IMR-90 (cell line): ENCODE measurements at regions not wholly inside any gene's neighbourhood (a gene's known extent, or its start where the extent isn't known, plus 50 kb on each side); places are given as distances from the start of the nearest gene placed in this dataset.

Source experiments
- ATAC-seq: fragments of 200-7000 bp; cut with Tn5 transposase; 2 replicates; pipeline ENCODE4 v1.9.1; 2020; ENCODE audit warnings: low read depth, mild to moderate bottlenecking, moderate library complexity
- BruUV-seq: library from RNA; stranded (reverse); fragments of 400-500 nt; replicated peaks from 2 replicates; lab custom pipeline; 2021; lab: Mats Ljungman, UMichigan
- CTCF ChIA-PET: fragments of 300-600 bp; formaldehyde crosslinking; extraction: SDS; loops from one replicate; lab custom pipeline; 2021; ENCODE audit warnings: antibody characterized with exemption; lab: Yijun Ruan, JAX
- POLR2A ChIA-PET: fragments of 300-600 bp; sonication (Branson Sonifier 250); formaldehyde crosslinking; loops from one replicate; lab custom pipeline; 2022; ENCODE audit warnings: antibody characterized with exemption; ENCODE audit not compliant: unreplicated experiment; lab: Charles Lee
- DNase-seq: peaks from one replicate; pipeline ENCODE4 v3.0.0; 2013
- H2AFZ ChIP-seq: replicated peaks from 2 replicates; pipeline ENCODE3; 2013; ENCODE audit warnings: low read length, mild to moderate bottlenecking; ENCODE audit not compliant: poor library complexity
- H2AK5ac ChIP-seq: 2 replicates; pipeline ENCODE4 v1.6.1; 2013; ENCODE audit warnings: low read depth, low read length, inconsistent platforms
- H2AK9ac ChIP-seq: replicated peaks from 2 replicates; pipeline ENCODE3; 2013; ENCODE audit warnings: mild to moderate bottlenecking, low read depth, low read length, moderate library complexity; ENCODE audit not compliant: poor library complexity
- H2BK120ac ChIP-seq: 2 replicates; pipeline ENCODE4 v1.6.1; 2013; ENCODE audit warnings: low read depth, low read length, inconsistent platforms
- H2BK15ac ChIP-seq: 3 replicates; pipeline ENCODE4 v1.6.1; 2013; ENCODE audit warnings: low read depth, low read length, inconsistent platforms
- H2BK20ac ChIP-seq: 2 replicates; pipeline ENCODE4 v1.6.1; 2013; ENCODE audit warnings: low read depth, mild to moderate bottlenecking, inconsistent platforms, low read length, moderate library complexity
- H2BK5ac ChIP-seq: 2 replicates; pipeline ENCODE4 v1.6.1; 2013; ENCODE audit warnings: mild to moderate bottlenecking, low read depth, low read length, inconsistent platforms; ENCODE audit not compliant: poor library complexity, severe bottlenecking
- H3K14ac ChIP-seq: replicated peaks from 2 replicates; pipeline ENCODE4 v1.6.1; 2013; ENCODE audit warnings: low read depth, low read length, inconsistent platforms
- H3K18ac ChIP-seq: 2 replicates; pipeline ENCODE4 v1.6.1; 2013; ENCODE audit warnings: low read depth, low read length, control low read depth
- H3K23ac ChIP-seq: 2 replicates; pipeline ENCODE4 v1.6.1; 2013; ENCODE audit warnings: low read depth, low read length, inconsistent platforms
- H3K27ac ChIP-seq: 2 replicates; pipeline ENCODE4 v1.5.1; 2013; ENCODE audit warnings: mild to moderate bottlenecking, control low read depth, low read length; ENCODE audit not compliant: insufficient read depth
- H3K27me3 ChIP-seq: 2 replicates; pipeline ENCODE4 v1.6.1; 2013; ENCODE audit warnings: low read length; ENCODE audit not compliant: control insufficient read depth, insufficient read depth
- H3K36me3 ChIP-seq: 2 replicates; pipeline ENCODE4 v1.6.1; 2013; ENCODE audit warnings: low read length, mixed read lengths; ENCODE audit not compliant: control insufficient read depth, insufficient read depth
- H3K4ac ChIP-seq: 2 replicates; pipeline ENCODE4 v1.6.1; 2013; ENCODE audit warnings: low read depth, low read length, inconsistent platforms
- H3K4me1 ChIP-seq: 2 replicates; pipeline ENCODE4 v1.6.1; 2013; ENCODE audit warnings: low read length, mixed read lengths; ENCODE audit not compliant: control insufficient read depth, insufficient read depth
- H3K4me2 ChIP-seq: 2 replicates; pipeline ENCODE4 v1.6.1; 2013; ENCODE audit warnings: low read depth, mild to moderate bottlenecking, control low read depth, low read length, moderate library complexity
- H3K4me3 ChIP-seq: 2 replicates; pipeline ENCODE4 v1.5.1; 2013; ENCODE audit warnings: low read depth, mild to moderate bottlenecking, control low read depth, low read length, moderate library complexity; ENCODE audit not compliant: insufficient read depth
- H3K56ac ChIP-seq: 2 replicates; pipeline ENCODE4 v1.6.1; 2013; ENCODE audit warnings: low read length, inconsistent platforms; ENCODE audit not compliant: insufficient read depth; ENCODE audit errors: extremely low read depth
- H3K79me1 ChIP-seq, 2 experiments: 2 replicates each; pipeline ENCODE4 v1.6.1; 2013; ENCODE audit warnings: low read length in 2 of 2, inconsistent platforms in 1 of 2, low read depth in 1 of 2
- H3K9ac ChIP-seq: 2 replicates; pipeline ENCODE4 v1.6.1; 2013; ENCODE audit warnings: low read depth, low read length, control low read depth
- H3K9me1 ChIP-seq: 2 replicates; pipeline ENCODE4 v1.6.1; 2013; ENCODE audit warnings: low read length, inconsistent platforms; ENCODE audit not compliant: insufficient read depth
- H3K9me3 ChIP-seq: 2 replicates; pipeline ENCODE4 v1.6.1; 2013; ENCODE audit warnings: low read length; ENCODE audit not compliant: control insufficient read depth, insufficient read depth
- H4K20me1 ChIP-seq: 2 replicates; pipeline ENCODE4 v1.6.1; 2013; ENCODE audit warnings: low read length, inconsistent platforms; ENCODE audit not compliant: insufficient read depth
- H4K5ac ChIP-seq: 2 replicates; pipeline ENCODE4 v1.6.1; 2013; ENCODE audit warnings: mild to moderate bottlenecking, low read depth, low read length, control low read depth
- H4K8ac ChIP-seq, 2 experiments: 2 replicates each; pipeline ENCODE4 v1.6.1; 2013; ENCODE audit warnings: low read depth in 2 of 2, low read length in 2 of 2, control low read depth in 1 of 2, inconsistent platforms in 1 of 2
- H4K91ac ChIP-seq: 2 replicates; pipeline ENCODE4 v1.6.1; 2013; ENCODE audit warnings: low read depth, low read length, inconsistent platforms; ENCODE audit not compliant: insufficient read depth
- BHLHE40 ChIP-seq: fragments of 150-350 bp; IDR thresholded peaks from 2 replicates; pipeline ENCODE4 v1.6.1; 2016; ENCODE audit warnings: mild to moderate bottlenecking, low read depth, low read length
- CEBPB ChIP-seq: IDR thresholded peaks from 2 replicates; pipeline ENCODE4 v1.6.1; 2012; ENCODE audit warnings: low read depth, low read length, improper control_type of control experiment
- CHD1 ChIP-seq: IDR thresholded peaks from 2 replicates; pipeline ENCODE4 v1.6.1; 2012; ENCODE audit warnings: low read depth, low read length, improper control_type of control experiment
- CTCF ChIP-seq: conservative IDR thresholded peaks from 2 replicates; pipeline ENCODE4 v1.5.1; 2012; ENCODE audit warnings: mild to moderate bottlenecking, low read depth, low read length, improper control_type of control experiment
- FOS ChIP-seq: fragments of 150-350 bp; IDR thresholded peaks from 2 replicates; pipeline ENCODE4 v1.6.1; 2016; ENCODE audit warnings: low read depth, low read length
- MAFK ChIP-seq: IDR thresholded peaks from 2 replicates; pipeline ENCODE4 v1.6.1; 2012; ENCODE audit warnings: low read depth, low read length, improper control_type of control experiment
- MAZ ChIP-seq: IDR thresholded peaks from 2 replicates; pipeline ENCODE4 v1.6.1; 2012; ENCODE audit warnings: low read depth, mild to moderate bottlenecking, low read length, improper control_type of control experiment, moderate library complexity, borderline replicate concordance
- MXI1 ChIP-seq: IDR thresholded peaks from 2 replicates; pipeline ENCODE4 v1.6.1; 2012; ENCODE audit warnings: low read depth, mild to moderate bottlenecking, low read length, moderate library complexity, borderline replicate concordance
- NFE2L2 ChIP-seq: fragments of 150-350 bp; IDR thresholded peaks from 2 replicates; pipeline ENCODE4 v1.6.1; 2016; ENCODE audit warnings: low read depth, mild to moderate bottlenecking, low read length
- POLR2A ChIP-seq: IDR thresholded peaks from 2 replicates; pipeline ENCODE4 v1.6.1; 2012; ENCODE audit warnings: mild to moderate bottlenecking, low read depth, low read length
- RAD21 ChIP-seq: IDR thresholded peaks from 2 replicates; pipeline ENCODE4 v1.6.1; 2012; ENCODE audit warnings: low read length, improper control_type of control experiment
- RCOR1 ChIP-seq: IDR thresholded peaks from 2 replicates; pipeline ENCODE4 v1.6.1; 2012; ENCODE audit warnings: mild to moderate bottlenecking, low read length, improper control_type of control experiment; ENCODE audit not compliant: insufficient replicate concordance
- RFX5 ChIP-seq: IDR thresholded peaks from 2 replicates; pipeline ENCODE4 v1.8.0; 2012; ENCODE audit warnings: low read depth, mild to moderate bottlenecking, low read length, moderate library complexity
- SMC3 ChIP-seq: fragments of 150-350 bp; IDR thresholded peaks from 2 replicates; pipeline ENCODE4 v1.6.1; 2016; ENCODE audit warnings: low read depth, mild to moderate bottlenecking, antibody characterized with exemption, low read length, moderate library complexity
- WGBS, 2 experiments: methylation state at CpG; one replicate each; pipeline versions ENCODE4 v1.1.5 to v1.1.7; 2013; ENCODE audit warnings: missing lambda C conversion rate in 2 of 2; ENCODE audit not compliant: insufficient read length in 1 of 2; ENCODE audit errors: extremely low coverage in 2 of 2; 5-methylcytosine and 5-hydroxymethylcytosine counted together
- dilution Hi-C: fragments of 300-500 bp; cut with HindIII; formaldehyde crosslinking; loops from one replicate; pipeline ENCODE4 v1.14.3; 2018; ENCODE audit warnings: low sequenced_read_pairs; ENCODE audit not compliant: unreplicated experiment
- in situ Hi-C: fragments of 300-500 bp; cut with MboI; formaldehyde crosslinking; loops from 3 replicates; pipeline ENCODE4 v1.14.3; 2019; ENCODE audit warnings: low sequenced_read_pairs, inconsistent platforms, mixed read lengths
- intact Hi-C: fragments of 100-400 bp; cut with micrococcal nuclease; formaldehyde crosslinking; loops from 2 replicates; pipeline ENCODE4 v1.10.0; 2022
- TF ChIP-seq, protein P1 (sequence below): fragments of 150-350 bp; IDR thresholded peaks from 2 replicates; pipeline ENCODE4 v1.6.1; 2017; ENCODE audit warnings: mild to moderate bottlenecking, antibody characterized with exemption, low read length, low read depth
- TF ChIP-seq, protein P2 (sequence below): fragments of 150-350 bp; IDR thresholded peaks from 2 replicates; pipeline ENCODE4 v1.6.1; 2016; ENCODE audit warnings: low read depth, mild to moderate bottlenecking, low read length, moderate library complexity, borderline replicate concordance

GRCh38 chr4:123624959-123625358 lies 228.4 kb downstream of the SPRY1 start:
- Histone ChIP-seq H3K4me2 (no peak overlapping the region), H3K79me1 (no peaks in the 10 kb centered on the region), H3K9me1 (no peaks in the 10 kb centered on the region), H3K14ac (no peak overlapping the region), H2BK20ac (no peak overlapping the region), H2AFZ (no peak overlapping the region), H3K4ac (no peak overlapping the region), H2AK5ac (no peak overlapping the region), H3K4me3 (no peak overlapping the region), H3K9ac (no peak overlapping the region), H4K20me1 (no peaks in the 10 kb centered on the region), H3K4me1 (peaks cover 2% of the 10 kb centered on the region; the same call in 1 of the 2 replicates), H2BK120ac (no peak overlapping the region), H3K27ac (no peak overlapping the region), H2BK5ac (no peak overlapping the region), H2BK15ac (no peak overlapping the region), H3K18ac (no peak overlapping the region), H3K9me3 (no peaks in the 10 kb centered on the region), H3K36me3 (no peaks in the 10 kb centered on the region), H4K91ac (no peak overlapping the region), H3K27me3 (no peaks in the 10 kb centered on the region), H3K23ac (no peak overlapping the region), H2AK9ac (no peak overlapping the region), H4K8ac (no peak overlapping the region), H4K5ac (no peak overlapping the region), H3K56ac (no peak overlapping the region)
- intact Hi-C loops, result no loop called here
- CTCF ChIA-PET, result no interaction called here
- no peak for TF ChIP-seq CHD1
- TF ChIP-seq RCOR1, result no peak
- no peak for TF ChIP-seq POLR2A
- TF ChIP-seq MXI1, result no peak
- TF ChIP-seq, protein P1, sequence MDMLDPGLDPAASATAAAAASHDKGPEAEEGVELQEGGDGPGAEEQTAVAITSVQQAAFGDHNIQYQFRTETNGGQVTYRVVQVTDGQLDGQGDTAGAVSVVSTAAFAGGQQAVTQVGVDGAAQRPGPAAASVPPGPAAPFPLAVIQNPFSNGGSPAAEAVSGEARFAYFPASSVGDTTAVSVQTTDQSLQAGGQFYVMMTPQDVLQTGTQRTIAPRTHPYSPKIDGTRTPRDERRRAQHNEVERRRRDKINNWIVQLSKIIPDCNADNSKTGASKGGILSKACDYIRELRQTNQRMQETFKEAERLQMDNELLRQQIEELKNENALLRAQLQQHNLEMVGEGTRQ, result no peak
- TF ChIP-seq BHLHE40, result no peak
- no peak for TF ChIP-seq CEBPB
- no peak for TF ChIP-seq CTCF
- TF ChIP-seq, protein P2, sequence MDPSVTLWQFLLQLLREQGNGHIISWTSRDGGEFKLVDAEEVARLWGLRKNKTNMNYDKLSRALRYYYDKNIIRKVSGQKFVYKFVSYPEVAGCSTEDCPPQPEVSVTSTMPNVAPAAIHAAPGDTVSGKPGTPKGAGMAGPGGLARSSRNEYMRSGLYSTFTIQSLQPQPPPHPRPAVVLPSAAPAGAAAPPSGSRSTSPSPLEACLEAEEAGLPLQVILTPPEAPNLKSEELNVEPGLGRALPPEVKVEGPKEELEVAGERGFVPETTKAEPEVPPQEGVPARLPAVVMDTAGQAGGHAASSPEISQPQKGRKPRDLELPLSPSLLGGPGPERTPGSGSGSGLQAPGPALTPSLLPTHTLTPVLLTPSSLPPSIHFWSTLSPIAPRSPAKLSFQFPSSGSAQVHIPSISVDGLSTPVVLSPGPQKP, result no peak
- no peak for TF ChIP-seq NFE2L2
- TF ChIP-seq FOS, result no peak
- TF ChIP-seq MAFK, result no peak
- TF ChIP-seq RFX5, result no peak
- TF ChIP-seq RAD21, result no peak
- TF ChIP-seq SMC3, result no peak
- TF ChIP-seq MAZ, result no peak
- ATAC-seq (no peak), DNase-seq (no peak)
- dilution Hi-C loops, result no loop called here
- WGBS, 2 experiments, result 88% methylated on average over 1 of the region's 1 CpG; no CpG with 5 or more reads in 1 of the 2 experiments
- POLR2A ChIA-PET, result no interaction called here
- in situ Hi-C loops, result no loop called here
- no TSS peak for BruUV-seq
